Mesenchymal stem cell (in vitro differentiated cells and primary cell): ENCODE measurements at regions not wholly inside any gene's neighbourhood (a gene's known extent, or its start where the extent isn't known, plus 50 kb on each side); places are given as distances from the start of the nearest gene placed in this dataset.
A peak's percentile ranks its signal among the peaks of the same experiment; 100 is the strongest.

Source experiments
- DNase-seq: peaks from one replicate; pipeline ENCODE4 v3.0.0-alpha.2; 2013
- H2AFZ ChIP-seq: one replicate; pipeline ENCODE4 v1.6.1; 2013; ENCODE audit warnings: low read depth, mild to moderate bottlenecking, control low read depth, inconsistent platforms, low read length, moderate library complexity
- H2AK5ac ChIP-seq: 2 replicates; pipeline ENCODE4 v1.6.1; 2013; ENCODE audit warnings: low read length, moderate library complexity, mild to moderate bottlenecking, inconsistent platforms; ENCODE audit not compliant: severe bottlenecking
- H2BK120ac ChIP-seq: one replicate; pipeline ENCODE4 v1.6.1; 2013; ENCODE audit warnings: low read depth, mild to moderate bottlenecking, inconsistent platforms, low read length, moderate library complexity
- H2BK12ac ChIP-seq, 2 experiments: one replicate each; pipeline ENCODE4 v1.6.1; 2013; ENCODE audit warnings: inconsistent platforms in 2 of 2, low read length in 2 of 2, mild to moderate bottlenecking in 2 of 2, moderate library complexity in 2 of 2, control low read depth in 1 of 2
- H2BK15ac ChIP-seq: one replicate; pipeline ENCODE4 v1.6.1; 2013; ENCODE audit warnings: mild to moderate bottlenecking, low read depth, inconsistent platforms; ENCODE audit not compliant: poor library complexity, severe bottlenecking
- H2BK5ac ChIP-seq: 2 replicates; pipeline ENCODE4 v1.6.1; 2013; ENCODE audit warnings: low read depth, mild to moderate bottlenecking, low read length, control low read depth, inconsistent platforms; ENCODE audit not compliant: poor library complexity, severe bottlenecking
- H3K14ac ChIP-seq, 2 experiments: one replicate each; pipeline ENCODE4 v1.6.1; 2013; ENCODE audit warnings: inconsistent platforms in 2 of 2, low read length in 2 of 2, control low read depth in 1 of 2, mild to moderate bottlenecking in 1 of 2, moderate library complexity in 1 of 2
- H3K18ac ChIP-seq, 2 experiments: one replicate each; pipeline ENCODE4 v1.6.1; 2013; ENCODE audit warnings: inconsistent platforms in 2 of 2, low read length in 2 of 2, control low read depth in 1 of 2, low read depth in 1 of 2, mild to moderate bottlenecking in 1 of 2
- H3K23ac ChIP-seq, 2 experiments: one replicate each; pipeline ENCODE4 v1.6.1; 2013; ENCODE audit warnings: inconsistent platforms in 2 of 2, low read length in 2 of 2, mild to moderate bottlenecking in 2 of 2, moderate library complexity in 2 of 2, control low read depth in 1 of 2
- H3K27ac ChIP-seq: 2 replicates; pipeline ENCODE4 v1.5.1; 2013; ENCODE audit warnings: mild to moderate bottlenecking, moderate library complexity, low read length, control low read depth, inconsistent platforms; ENCODE audit not compliant: poor library complexity, severe bottlenecking
- H3K27me3 ChIP-seq, 2 experiments: 2 replicates each; pipeline versions ENCODE4 v1.6.1 to v1.7.0; 2013; ENCODE audit warnings: low read length in 2 of 2, mild to moderate bottlenecking in 2 of 2, moderate library complexity in 2 of 2, control low read depth in 1 of 2, inconsistent platforms in 1 of 2; ENCODE audit not compliant: control insufficient read depth in 1 of 2, insufficient read depth in 1 of 2
- H3K36me3 ChIP-seq, 2 experiments: 2 replicates each; pipeline versions ENCODE4 v1.6.1 to v1.7.0; 2013; ENCODE audit warnings: low read length in 2 of 2, control low read depth in 1 of 2, inconsistent platforms in 1 of 2, low read depth in 1 of 2, mild to moderate bottlenecking in 1 of 2; ENCODE audit not compliant: insufficient read depth in 2 of 2, control insufficient read depth in 1 of 2
- H3K4ac ChIP-seq, 2 experiments: one replicate each; pipeline ENCODE4 v1.6.1; 2013; ENCODE audit warnings: inconsistent platforms in 2 of 2, low read length in 2 of 2, mild to moderate bottlenecking in 2 of 2, moderate library complexity in 2 of 2, control low read depth in 1 of 2, low read depth in 1 of 2
- H3K4me1 ChIP-seq: 2 replicates; pipeline ENCODE4 v1.6.1; 2013; ENCODE audit warnings: low read depth, low read length, control low read depth; ENCODE audit not compliant: control insufficient read depth, insufficient read depth
- H3K4me2 ChIP-seq: 2 replicates; pipeline ENCODE4 v1.6.1; 2013; ENCODE audit warnings: low read length, mild to moderate bottlenecking, inconsistent platforms; ENCODE audit not compliant: poor library complexity, severe bottlenecking
- H3K4me3 ChIP-seq, 2 experiments: 2 replicates each; pipeline versions ENCODE4 v1.5.1 to v1.7.0; 2013; ENCODE audit warnings: low read length in 2 of 2, mild to moderate bottlenecking in 2 of 2, control low read depth in 1 of 2, low read depth in 1 of 2; ENCODE audit not compliant: insufficient read depth in 1 of 2
- H3K79me1 ChIP-seq: replicated peaks from 2 replicates; pipeline ENCODE4 v1.6.1; 2013; ENCODE audit warnings: mild to moderate bottlenecking, control low read depth, low read length, inconsistent platforms; ENCODE audit not compliant: poor library complexity, severe bottlenecking
- H3K9ac ChIP-seq: 2 replicates; pipeline ENCODE4 v1.7.0; 2013; ENCODE audit warnings: mild to moderate bottlenecking, low read length, moderate library complexity
- H3K9me3 ChIP-seq: 2 replicates; pipeline ENCODE4 v1.7.0; 2013; ENCODE audit warnings: mild to moderate bottlenecking, low read length; ENCODE audit not compliant: control insufficient read depth
- H4K8ac ChIP-seq: one replicate; pipeline ENCODE4 v1.6.1; 2013; ENCODE audit warnings: inconsistent platforms, mild to moderate bottlenecking, low read length, moderate library complexity
- H4K91ac ChIP-seq: one replicate; pipeline ENCODE4 v1.6.1; 2013; ENCODE audit warnings: mild to moderate bottlenecking, low read length, inconsistent platforms
- WGBS: methylation state at CpG from one replicate; pipeline ENCODE4 v1.1.7; 2013; ENCODE audit warnings: mixed read lengths; 5-methylcytosine and 5-hydroxymethylcytosine counted together

DNA sequence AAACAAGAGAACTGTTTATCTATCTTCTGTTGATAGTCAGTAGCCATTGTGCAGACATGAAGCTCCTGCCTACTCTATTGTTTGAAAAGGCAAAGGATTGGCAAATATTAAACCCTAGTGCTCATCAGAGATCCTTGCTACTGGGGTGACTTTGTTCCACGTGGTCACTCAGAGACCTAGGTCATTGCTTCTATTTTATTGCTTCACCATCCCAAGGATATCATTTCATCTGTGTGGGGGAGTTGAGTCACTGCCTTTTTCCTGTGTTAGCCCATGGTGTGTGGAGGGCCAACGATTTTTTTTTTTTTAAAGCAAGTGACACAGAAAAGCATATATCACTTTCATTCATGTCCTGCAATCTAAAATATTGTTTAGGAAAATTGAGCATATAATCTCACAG lies 254.1 kb upstream of the RXFP2 start:
- Histone ChIP-seq H3K4me3 (peak overlapping the region in 1 of 2 experiments; percentile 33), H3K4ac (no peak overlapping the region), H3K27me3 (no peaks in the 10 kb centered on the region), H2BK5ac (no peak overlapping the region), H2BK15ac (no peak overlapping the region), H3K9me3 (no peaks in the 10 kb centered on the region), H3K4me2 (no peak overlapping the region), H2BK12ac (no peak overlapping the region), H4K91ac (no peak overlapping the region), H4K8ac (no peak overlapping the region), H3K23ac (no peak overlapping the region), H3K79me1 (no peaks in the 10 kb centered on the region), H3K18ac (no peak overlapping the region), H3K36me3 (no peaks in the 10 kb centered on the region), H2BK120ac (no peak overlapping the region), H3K27ac (no peak overlapping the region), H2AK5ac (no peak overlapping the region), H3K14ac (no peak overlapping the region), H2AFZ (no peak overlapping the region), H3K4me1 (no peaks in the 10 kb centered on the region), H3K9ac (peak overlapping the region; percentile 87)
- no peak for DNase-seq
- WGBS: 20% methylated on average over 1 of the region's 2 CpGs

DNA sequence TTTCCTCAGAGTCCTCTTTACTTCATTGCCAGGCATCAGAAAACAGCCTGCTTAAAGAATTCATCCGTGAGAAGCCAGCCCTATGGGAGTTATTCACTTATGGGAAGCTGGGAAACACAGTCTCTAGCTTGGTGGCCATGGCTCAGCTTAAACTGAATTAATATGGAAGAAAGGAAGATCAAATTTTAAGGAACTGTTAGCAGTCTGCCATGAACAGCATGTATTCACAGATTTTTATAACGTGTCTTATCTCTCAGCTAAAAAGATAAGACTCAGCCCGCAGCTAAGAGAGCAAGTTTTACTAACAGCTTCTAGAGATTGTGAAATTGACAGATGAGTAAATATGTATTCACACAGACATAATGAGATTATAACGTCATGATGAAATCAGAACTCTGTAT lies 253.7 kb upstream of the RXFP2 start:
- Histone ChIP-seq H4K91ac (no peak overlapping the region), H3K14ac (no peak overlapping the region), H3K27ac (no peak overlapping the region), H2BK120ac (no peak overlapping the region), H3K36me3 (no peaks in the 10 kb centered on the region), H3K23ac (no peak overlapping the region), H3K27me3 (no peaks in the 10 kb centered on the region), H3K9me3 (no peaks in the 10 kb centered on the region), H4K8ac (no peak overlapping the region), H3K4me1 (no peaks in the 10 kb centered on the region), H3K4me3 (peak overlapping the region in 1 of 2 experiments; percentile 33), H3K9ac (peak overlapping the region; percentile 87), H3K18ac (no peak overlapping the region), H2BK5ac (no peak overlapping the region), H2AFZ (no peak overlapping the region), H3K79me1 (no peaks in the 10 kb centered on the region), H3K4ac (no peak overlapping the region), H2BK15ac (no peak overlapping the region), H2AK5ac (no peak overlapping the region), H3K4me2 (no peak overlapping the region), H2BK12ac (no peak overlapping the region)
- WGBS: 90% methylated on average over 2 of the region's 4 CpGs
- DNase-seq: no peak

DNA sequence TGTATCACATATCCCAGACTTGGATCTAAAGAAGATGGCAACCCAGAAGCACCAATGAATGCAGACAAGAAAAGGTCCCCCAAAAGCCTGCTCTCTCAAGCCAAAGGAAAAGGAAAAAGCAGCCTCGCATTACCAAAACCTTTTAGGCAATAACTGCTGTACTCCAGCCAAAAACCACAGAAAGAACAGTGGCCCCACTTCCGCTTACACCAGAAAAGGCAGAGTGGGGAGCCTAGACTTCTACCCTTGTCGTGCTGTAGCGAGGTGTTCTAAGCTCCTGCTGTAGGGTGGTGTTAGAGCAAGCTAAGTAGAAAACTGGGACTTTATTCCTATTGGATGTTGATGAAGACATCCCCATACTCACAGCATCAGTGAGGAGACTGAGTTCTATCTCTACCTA lies 244.0 kb upstream of the RXFP2 start:
- no peaks in the 10 kb centered on the region for H3K4me1 ChIP-seq
- H4K91ac ChIP-seq: no peak overlapping the region
- no peak overlapping the region for H2AK5ac ChIP-seq
- no peak for DNase-seq
- no peak overlapping the region for H3K4me3 ChIP-seq
- no peak overlapping the region for H3K27ac ChIP-seq
- H3K23ac ChIP-seq: no peak overlapping the region
- no peak overlapping the region for H3K14ac ChIP-seq
- H3K27me3 ChIP-seq: no peaks in the 10 kb centered on the region
- H3K4me2 ChIP-seq: no peak overlapping the region
- H2BK12ac ChIP-seq: no peak overlapping the region
- H3K9ac ChIP-seq: no peak overlapping the region
- no peak overlapping the region for H3K18ac ChIP-seq
- H2BK5ac ChIP-seq: no peak overlapping the region
- WGBS: 60% methylated on average over 1 of the region's 4 CpGs
- no peak overlapping the region for H2BK120ac ChIP-seq
- H2BK15ac ChIP-seq: no peak overlapping the region
- peaks cover 29% of the 10 kb centered on the region for H3K9me3 ChIP-seq
- H4K8ac ChIP-seq: no peak overlapping the region
- H3K36me3 ChIP-seq: no peaks in the 10 kb centered on the region
- no peak overlapping the region for H3K4ac ChIP-seq
- H2AFZ ChIP-seq: no peak overlapping the region
- no peaks in the 10 kb centered on the region for H3K79me1 ChIP-seq

DNA sequence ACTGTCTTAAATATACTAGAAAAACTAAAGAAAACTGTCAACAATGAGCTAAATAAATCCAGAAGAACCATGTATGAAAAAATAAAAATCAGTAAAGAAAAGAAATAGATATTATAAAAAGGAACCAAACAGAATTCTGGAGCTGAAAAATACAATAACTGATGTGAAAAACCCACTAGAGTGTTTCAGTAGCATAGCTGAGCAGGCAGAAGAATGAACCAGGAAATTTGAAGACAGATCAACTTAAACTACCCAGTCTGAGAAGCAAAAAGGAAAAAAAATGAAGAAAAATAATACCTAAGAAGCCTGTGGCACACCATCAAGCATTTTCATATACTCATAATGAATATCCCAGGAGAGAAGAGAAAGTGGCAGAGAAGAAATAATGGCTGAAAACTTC lies 240.1 kb upstream of the RXFP2 start:
- Histone ChIP-seq H3K4me3 (no peak overlapping the region), H3K9me3 (peaks cover 48% of the 10 kb centered on the region), H3K9ac (no peak overlapping the region), H2AK5ac (no peak overlapping the region), H3K27me3 (no peaks in the 10 kb centered on the region), H3K79me1 (no peaks in the 10 kb centered on the region), H2BK5ac (no peak overlapping the region), H3K4me1 (no peaks in the 10 kb centered on the region), H3K27ac (no peak overlapping the region), H3K23ac (no peak overlapping the region), H3K36me3 (no peaks in the 10 kb centered on the region), H2BK120ac (no peak overlapping the region), H3K18ac (no peak overlapping the region), H4K91ac (no peak overlapping the region), H2BK15ac (no peak overlapping the region), H3K4me2 (no peak overlapping the region), H2AFZ (no peak overlapping the region), H3K14ac (no peak overlapping the region), H2BK12ac (no peak overlapping the region), H3K4ac (no peak overlapping the region), H4K8ac (no peak overlapping the region)
- no peak for DNase-seq
